Body of pancreas (tissue), 4 donors: ENCODE measurements at regions not wholly inside any gene's neighbourhood (a gene's known extent, or its start where the extent isn't known, plus 50 kb on each side); places are given as distances from the start of the nearest gene placed in this dataset.

Experiments
- ATAC-seq: fragments of 150-250 bp; one replicate; pipeline ENCODE4 v1.9.1; 2016
- DNase-seq, 4 donors: peaks; one replicate each; pipeline ENCODE4 v3.0.0-alpha.2; 2019
- H3K27ac ChIP-seq, 4 donors: fragments of 200-600 bp; sonication (generic); 1 replicate in 3 of 4; 2 replicates in 1 of 4; pipeline versions ENCODE4 v1.5.1 to v1.6.1; 2016 to 2019; ENCODE audit warnings: mild to moderate bottlenecking in 1 of 4, mixed read lengths in 1 of 4, moderate library complexity in 1 of 4
- H3K27me3 ChIP-seq, 2 donors: fragments of 200-600 bp; sonication (generic); one replicate each; pipeline ENCODE4 v1.6.0; 2016; ENCODE audit warnings: mild to moderate bottlenecking in 1 of 2
- H3K36me3 ChIP-seq, 2 donors: fragments of 200-600 bp; sonication (generic); replicated peaks in 1 of 2; 2 replicates each; pipeline ENCODE4 v1.5.1; 2016; ENCODE audit warnings: low read depth in 2 of 2; ENCODE audit not compliant: insufficient read depth in 1 of 2
- H3K4me1 ChIP-seq: fragments of 200-600 bp; sonication (generic); one replicate; pipeline ENCODE4 v1.6.0; 2016
- H3K4me3 ChIP-seq, 2 donors: fragments of 200-600 bp; sonication (generic); 1 replicate in 1 of 2; 2 replicates in 1 of 2; pipeline ENCODE4 v1.5.1; 2016 to 2019
- H3K9me3 ChIP-seq, 3 donors: fragments of 200-600 bp; sonication (generic); 1 replicate in 2 of 3; 2 replicates in 1 of 3; pipeline ENCODE4 v1.5.1; 2016
- CTCF ChIP-seq, 7 experiments: fragments of 450-650 bp in 4 of 7; fragments of 200-600 bp in 3 of 7; sonication (generic) in 3 of 7; IDR thresholded peaks; one replicate each; pipeline ENCODE4 v1.5.1; 2016 to 2019; ENCODE audit warnings: antibody characterized with exemption in 7 of 7
- POLR2A ChIP-seq, 3 donors: fragments of 450-650 bp; IDR thresholded peaks; one replicate each; pipeline ENCODE4 v1.6.1; 2016; ENCODE audit warnings: antibody characterized with exemption in 3 of 3, mild to moderate bottlenecking in 2 of 3
- WGBS, 2 donors: methylation state at CpG; one replicate each; pipeline ENCODE4 v1.1.5; 2017; 5-methylcytosine and 5-hydroxymethylcytosine counted together
- intact Hi-C: fragments of 100-400 bp; cut with DNase I; formaldehyde crosslinking; loops from one replicate; pipeline ENCODE4 v1.15.1; 2023

- Histone ChIP-seq H3K36me3 (no peaks in the 10 kb centered on the region), H3K4me3 (no peak overlapping the region), H3K27ac (no peak overlapping the region), H3K27me3 (no peaks in the 10 kb centered on the region), H3K4me1 (no peaks in the 10 kb centered on the region), H3K9me3 (peaks cover 0 to 14% (median 0%) of the 10 kb centered on the region in 3 donors)
- intact Hi-C loops = no loop called here
- no peak for DNase-seq
- no peak for ATAC-seq
- WGBS, 2 donors = 87 to 94% methylated on average over 4 of the region's 4 CpGs
- TF ChIP-seq POLR2A (IDR thresholded peaks at IDR 0.05) (no peak), CTCF (IDR thresholded peaks at IDR 0.05) (no peak)
Observed at GRCh38 chr16:76741623-76742022, 449.4 kb upstream of the MON1B start.

GRCh38 chr16:76748461-76749348, 442.3 kb upstream of the MON1B start:
- Histone ChIP-seq H3K36me3 (no peaks in the 10 kb centered on the region), H3K9me3 (peaks cover 0 to under 1% (median 0%) of the 10 kb centered on the region in 3 donors), H3K27ac (no peak overlapping the region), H3K4me1 (peaks cover 11% of the 10 kb centered on the region), H3K4me3 (no peak overlapping the region), H3K27me3 (no peaks in the 10 kb centered on the region)
- TF ChIP-seq CTCF (IDR thresholded peaks at IDR 0.05) = no peak
- no peak for TF ChIP-seq POLR2A (IDR thresholded peaks at IDR 0.05)
- ATAC-seq (no peak), DNase-seq (no peak)
- intact Hi-C loops = no loop called here
- WGBS, 2 donors = 45 to 49% methylated on average over 3 of the region's 3 CpGs

- no peak for ATAC-seq
- DNase-seq = no peak
- H3K27me3 ChIP-seq = no peaks in the 10 kb centered on the region
- no peaks in the 10 kb centered on the region for H3K36me3 ChIP-seq
- no peak overlapping the region for H3K4me3 ChIP-seq
- H3K4me1 ChIP-seq = peaks cover 11% of the 10 kb centered on the region
- intact Hi-C loops = no loop called here
- WGBS, 2 donors = 75 to 81% methylated on average over 3 of the region's 3 CpGs
- no peak overlapping the region for H3K27ac ChIP-seq
- no peaks in the 10 kb centered on the region for H3K9me3 ChIP-seq
- TF ChIP-seq CTCF (IDR thresholded peaks at IDR 0.05) = no peak
Observed at GRCh38 chr16:76749780-76750375, 441.1 kb upstream of the MON1B start.

GRCh38 chr16:76755496-76755895, 435.5 kb upstream of the MON1B start:
- intact Hi-C loops = no loop called here
- Histone ChIP-seq H3K27me3 (no peaks in the 10 kb centered on the region), H3K27ac (no peak overlapping the region), H3K9me3 (no peaks in the 10 kb centered on the region), H3K4me1 (no peaks in the 10 kb centered on the region), H3K36me3 (no peaks in the 10 kb centered on the region), H3K4me3 (no peak overlapping the region)
- TF ChIP-seq CTCF (IDR thresholded peaks at IDR 0.05) (no peak), POLR2A (IDR thresholded peaks at IDR 0.05) (no peak)
- 71 to 74% methylated on average over 3 of the region's 3 CpGs for WGBS, 2 donors
- no peak for ATAC-seq
- no peak for DNase-seq
